ENCODE measurements at regions not wholly inside any gene's neighbourhood (a gene's known extent, or its start where the extent isn't known, plus 50 kb on each side); places are given as distances from the start of the nearest gene placed in this dataset.

DNA sequence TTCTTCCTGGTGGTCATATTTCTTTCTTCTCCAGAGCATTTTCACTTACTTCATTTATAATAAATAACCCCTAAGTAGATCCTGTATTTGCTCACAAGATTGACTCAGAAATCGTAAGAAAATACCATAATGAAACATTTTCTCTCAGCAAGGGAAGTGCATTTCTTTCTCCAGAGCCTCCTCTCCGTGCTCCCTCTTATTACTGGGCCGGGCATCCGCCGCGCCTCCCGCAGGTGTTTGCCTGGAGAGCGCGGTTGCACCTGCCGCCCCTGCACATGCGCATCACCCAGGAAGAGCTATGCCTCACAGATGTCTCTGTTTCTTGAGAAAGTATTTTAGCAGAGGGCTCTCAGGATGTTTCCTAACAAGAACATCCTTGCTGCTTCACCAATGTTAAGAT, 509.2 kb downstream of the TCERG1L start:
- DNase-seq (ENCODE audit: low spot score) (no peak), ATAC-seq (ENCODE audit: low FRiP score) (no peak)
- no peak for TF ChIP-seq CTCF (IDR thresholded peaks at IDR 0.05)

GRCh38 chr10:130804281-130804680, 507.2 kb downstream of the TCERG1L start:
- no peak for DNase-seq (ENCODE audit: low spot score)
- TF ChIP-seq CTCF (IDR thresholded peaks at IDR 0.05) = no peak
- ATAC-seq (ENCODE audit: low FRiP score) = no peak

GRCh38 chr10:130804778-130805634, 506.5 kb downstream of the TCERG1L start:
- no peak for DNase-seq (ENCODE audit: low spot score)

GRCh38 chr10:130805635-130806030, 505.9 kb downstream of the TCERG1L start:
- ATAC-seq (ENCODE audit: low FRiP score) (no peak), DNase-seq (ENCODE audit: low spot score) (no peak)
- no peak for TF ChIP-seq CTCF (IDR thresholded peaks at IDR 0.05)

More at GRCh38 chr10:130804778-130805634, 506.5 kb downstream of the TCERG1L start:
- no peak for TF ChIP-seq CTCF (IDR thresholded peaks at IDR 0.05)
- ATAC-seq (ENCODE audit: low FRiP score) = no peak

- DNase-seq (ENCODE audit: low spot score) (no peak), ATAC-seq (ENCODE audit: low FRiP score) (no peak)
- no peak for TF ChIP-seq CTCF (IDR thresholded peaks at IDR 0.05)
Observed at GRCh38 chr10:130806426-130806825, 505.1 kb downstream of the TCERG1L start.

- DNase-seq (ENCODE audit: low spot score) (no peak), ATAC-seq (ENCODE audit: low FRiP score) (no peak)
- no peak for TF ChIP-seq CTCF (IDR thresholded peaks at IDR 0.05)
Observed at GRCh38 chr10:130807096-130807495, 504.4 kb downstream of the TCERG1L start.

DNA sequence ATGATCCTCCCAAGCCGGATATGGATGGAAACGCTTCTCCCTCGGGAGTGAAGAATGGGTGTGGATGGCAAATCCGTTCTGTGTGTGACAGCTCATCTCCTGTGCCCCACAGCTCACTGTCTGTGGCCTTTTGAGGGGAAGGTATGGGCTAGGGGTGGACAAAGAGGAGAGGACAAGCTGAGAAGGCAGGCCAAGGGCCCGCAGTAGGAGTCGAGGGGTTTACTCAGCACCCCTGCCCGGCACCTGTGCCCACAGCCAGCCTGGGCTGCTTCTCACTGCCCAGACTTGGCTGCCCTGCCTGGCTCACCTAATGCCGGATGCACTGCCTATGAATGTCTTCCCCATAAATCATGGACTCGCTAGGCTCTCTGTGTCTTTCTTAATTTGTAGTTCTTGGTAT, 503.8 kb downstream of the TCERG1L start:
- no peak for TF ChIP-seq CTCF (IDR thresholded peaks at IDR 0.05)
- no peak for ATAC-seq (ENCODE audit: low FRiP score)

More for the DNA sequence above, 503.8 kb downstream of the TCERG1L start:
- DNase-seq (ENCODE audit: low spot score) = no peak
